B cell (primary cell): ENCODE measurements at regions not wholly inside any gene's neighbourhood (a gene's known extent, or its start where the extent isn't known, plus 50 kb on each side); places are given as distances from the start of the nearest gene placed in this dataset.

Source experiments
- ATAC-seq: fragments of 200-7000 bp; cut with Tn5 transposase; one replicate; pipeline ENCODE4 v1.10.0; 2021; ENCODE audit warnings: low read depth, mild to moderate bottlenecking, moderate number of reproducible peaks, moderate library complexity
- CTCF ChIA-PET: fragments of 350-600 bp; sonication (Branson Sonifier 250); formaldehyde crosslinking; loops from one replicate; lab custom pipeline; 2021; ENCODE audit warnings: antibody characterized with exemption, inconsistent platforms; lab: Charles Lee
- POLR2A ChIA-PET: fragments of 350-600 bp; sonication (Branson Sonifier 250); formaldehyde crosslinking; loops from one replicate; lab custom pipeline; 2021; ENCODE audit warnings: antibody characterized with exemption; lab: Charles Lee
- DNase-seq: peaks from one replicate; pipeline ENCODE4 v3.0.0; 2013
- H2AFZ ChIP-seq: 2 replicates; pipeline ENCODE4 v1.6.1; 2012; ENCODE audit warnings: mild to moderate bottlenecking, low read depth, low read length; ENCODE audit not compliant: insufficient read depth, poor library complexity, severe bottlenecking
- H3K27ac ChIP-seq, 2 donors: 1 replicate in 1 of 2; 2 replicates in 1 of 2; pipeline ENCODE4 v1.5.1; 2012 to 2013; ENCODE audit warnings: low read length in 2 of 2, mild to moderate bottlenecking in 2 of 2, moderate library complexity in 1 of 2
- H3K27me3 ChIP-seq, 4 experiments: fragments of 200-600 bp in 1 of 4; sonication (generic) in 1 of 4; replicated peaks in 1 of 4; 1 replicate in 2 of 4; 2 replicates in 2 of 4; pipeline versions ENCODE4 v1.6.1 to v1.7.0; 2013 to 2016; ENCODE audit warnings: low read length in 3 of 4, mild to moderate bottlenecking in 2 of 4, mixed read lengths in 1 of 4, moderate library complexity in 1 of 4; ENCODE audit not compliant: insufficient read depth in 4 of 4, control insufficient read depth in 3 of 4; ENCODE audit errors: control extremely low read depth in 1 of 4
- H3K36me3 ChIP-seq, 2 experiments: replicated peaks in 1 of 2; 1 replicate in 1 of 2; 2 replicates in 1 of 2; pipeline versions ENCODE4 v1.6.1 to v1.7.1; 2013; ENCODE audit warnings: low read length in 1 of 2; ENCODE audit not compliant: insufficient read depth in 2 of 2, control insufficient read depth in 1 of 2; ENCODE audit errors: control extremely low read depth in 1 of 2, extremely low read depth in 1 of 2
- H3K4me1 ChIP-seq, 2 donors: fragments of 200-600 bp in 1 of 2; sonication (generic) in 1 of 2; 1 replicate in 1 of 2; 2 replicates in 1 of 2; pipeline versions ENCODE4 v1.5.1 to v1.6.1; 2013 to 2017; ENCODE audit warnings: low read length in 2 of 2; ENCODE audit not compliant: control insufficient read depth in 2 of 2, insufficient read depth in 2 of 2
- H3K4me2 ChIP-seq: replicated peaks from 2 replicates; pipeline ENCODE3; 2012; ENCODE audit warnings: mild to moderate bottlenecking, low read depth, low read length; ENCODE audit not compliant: poor library complexity, severe bottlenecking
- H3K4me3 ChIP-seq, 5 experiments: fragments of 200-600 bp in 1 of 5; sonication (generic) in 1 of 5; 1 replicate in 3 of 5; 2 replicates in 2 of 5; pipeline versions ENCODE4 v1.5.1 to v1.7.0; 2011 to 2016; ENCODE audit warnings: low read length in 4 of 5, mild to moderate bottlenecking in 4 of 5, low read depth in 2 of 5, control low read depth in 1 of 5, moderate library complexity in 1 of 5; ENCODE audit not compliant: insufficient read depth in 1 of 5; ENCODE audit errors: control extremely low read depth in 1 of 5, extremely low read depth in 1 of 5
- H3K79me2 ChIP-seq: fragments of 200-600 bp; sonication (generic); one replicate; pipeline ENCODE4 v1.6.0; 2016; ENCODE audit warnings: low read length; ENCODE audit not compliant: control insufficient read depth, insufficient read depth
- H3K9ac ChIP-seq: fragments of 200-600 bp; sonication (generic); 2 replicates; pipeline ENCODE4 v1.6.1; 2017; ENCODE audit warnings: mild to moderate bottlenecking, low read length, moderate library complexity
- H3K9me3 ChIP-seq, 3 donors: one replicate each; pipeline versions ENCODE4 v1.6.1 to v1.7.1; 2013; ENCODE audit warnings: low read length in 2 of 3; ENCODE audit not compliant: control insufficient read depth in 2 of 3, insufficient read depth in 1 of 3; ENCODE audit errors: control extremely low read depth in 1 of 3
- H4K20me1 ChIP-seq: 2 replicates; pipeline ENCODE4 v1.6.0; 2012; ENCODE audit warnings: mild to moderate bottlenecking, low read length; ENCODE audit not compliant: insufficient read depth, control insufficient read depth, poor library complexity, severe bottlenecking
- H3K27ac Mint-ChIP-seq: one replicate; pipeline ENCODE4 v1.8.0; 2021; ENCODE audit warnings: mixed read lengths
- H3K27me3 Mint-ChIP-seq: one replicate; pipeline ENCODE4 v1.8.0; 2021; ENCODE audit warnings: mixed read lengths
- H3K4me1 Mint-ChIP-seq: one replicate; pipeline ENCODE4 v1.8.0; 2021; ENCODE audit warnings: mixed read lengths
- H3K4me3 Mint-ChIP-seq: one replicate; pipeline ENCODE4 v1.8.0; 2021; ENCODE audit warnings: mixed read lengths
- H3K9me3 Mint-ChIP-seq: one replicate; pipeline ENCODE4 v1.8.0; 2022; ENCODE audit warnings: mixed read lengths; ENCODE audit not compliant: insufficient read depth
- EZH2 ChIP-seq: IDR thresholded peaks from 2 replicates; pipeline ENCODE4 v1.6.1; 2012; ENCODE audit warnings: borderline replicate concordance, low read depth, mild to moderate bottlenecking, moderate library complexity, low read length; ENCODE audit not compliant: insufficient read depth, poor library complexity, severe bottlenecking
- WGBS: methylation state at CpG from one replicate; pipeline ENCODE4 v1.1.5; 2013; ENCODE audit warnings: missing lambda C conversion rate; ENCODE audit not compliant: insufficient coverage; 5-methylcytosine and 5-hydroxymethylcytosine counted together
- intact Hi-C: fragments of 100-400 bp; cut with micrococcal nuclease; formaldehyde crosslinking; loops from one replicate; pipeline ENCODE4 v1.10.0; 2022
- TF ChIP-seq, protein P1 (sequence below): fragments of 200-600 bp; IDR thresholded peaks from one replicate; pipeline ENCODE4 v1.8.0; 2022; ENCODE audit warnings: antibody characterized with exemption, mild to moderate bottlenecking

DNA sequence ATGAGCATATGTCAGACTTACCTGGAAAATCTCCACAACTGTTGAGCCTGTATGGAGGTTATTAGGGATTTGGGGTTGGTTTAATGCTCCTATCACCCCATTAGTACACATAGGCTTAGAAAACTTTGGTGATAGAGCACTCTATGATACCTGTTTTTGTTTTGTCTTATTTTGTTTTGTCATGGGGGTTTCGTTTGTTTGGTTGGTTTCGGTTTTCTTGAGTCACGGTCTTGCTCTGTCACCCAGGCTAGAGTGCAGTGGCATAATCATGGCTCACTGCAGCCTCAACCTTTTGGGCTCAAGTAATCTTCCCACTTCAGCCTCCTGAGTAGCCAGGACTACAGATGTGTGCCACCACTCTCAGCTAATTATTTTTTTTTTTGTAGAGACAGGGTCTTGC lies 70.0 kb downstream of the MZT1 start:
- Histone ChIP-seq H3K4me3 (no peak overlapping the region), H3K9ac (no peak overlapping the region), H3K79me2 (no peaks in the 10 kb centered on the region), H2AFZ (no peak overlapping the region), H3K4me2 (no peak overlapping the region), H3K9me3 (no peaks in the 10 kb centered on the region), H3K36me3 (no peaks in the 10 kb centered on the region), H4K20me1 (no peaks in the 10 kb centered on the region), H3K27me3 (no peaks in the 10 kb centered on the region), H3K4me1 (no peaks in the 10 kb centered on the region), H3K27ac (no peak overlapping the region)
- CTCF ChIA-PET = no interaction called here
- DNase-seq (no peak), ATAC-seq (no peak)
- intact Hi-C loops = no loop called here
- Mint-ChIP-seq H3K27ac (no peak overlapping the region), H3K27me3 (peaks cover 17% of the 10 kb centered on the region), H3K9me3 (no peaks in the 10 kb centered on the region), H3K4me3 (no peak overlapping the region), H3K4me1 (no peaks in the 10 kb centered on the region)
- WGBS = 95% methylated on average over 3 of the region's 3 CpGs
- POLR2A ChIA-PET = no interaction called here
- TF ChIP-seq EZH2 = no peak
- TF ChIP-seq, protein P1, sequence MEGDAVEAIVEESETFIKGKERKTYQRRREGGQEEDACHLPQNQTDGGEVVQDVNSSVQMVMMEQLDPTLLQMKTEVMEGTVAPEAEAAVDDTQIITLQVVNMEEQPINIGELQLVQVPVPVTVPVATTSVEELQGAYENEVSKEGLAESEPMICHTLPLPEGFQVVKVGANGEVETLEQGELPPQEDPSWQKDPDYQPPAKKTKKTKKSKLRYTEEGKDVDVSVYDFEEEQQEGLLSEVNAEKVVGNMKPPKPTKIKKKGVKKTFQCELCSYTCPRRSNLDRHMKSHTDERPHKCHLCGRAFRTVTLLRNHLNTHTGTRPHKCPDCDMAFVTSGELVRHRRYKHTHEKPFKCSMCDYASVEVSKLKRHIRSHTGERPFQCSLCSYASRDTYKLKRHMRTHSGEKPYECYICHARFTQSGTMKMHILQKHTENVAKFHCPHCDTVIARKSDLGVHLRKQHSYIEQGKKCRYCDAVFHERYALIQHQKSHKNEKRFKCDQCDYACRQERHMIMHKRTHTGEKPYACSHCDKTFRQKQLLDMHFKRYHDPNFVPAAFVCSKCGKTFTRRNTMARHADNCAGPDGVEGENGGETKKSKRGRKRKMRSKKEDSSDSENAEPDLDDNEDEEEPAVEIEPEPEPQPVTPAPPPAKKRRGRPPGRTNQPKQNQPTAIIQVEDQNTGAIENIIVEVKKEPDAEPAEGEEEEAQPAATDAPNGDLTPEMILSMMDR = no peak

DNA sequence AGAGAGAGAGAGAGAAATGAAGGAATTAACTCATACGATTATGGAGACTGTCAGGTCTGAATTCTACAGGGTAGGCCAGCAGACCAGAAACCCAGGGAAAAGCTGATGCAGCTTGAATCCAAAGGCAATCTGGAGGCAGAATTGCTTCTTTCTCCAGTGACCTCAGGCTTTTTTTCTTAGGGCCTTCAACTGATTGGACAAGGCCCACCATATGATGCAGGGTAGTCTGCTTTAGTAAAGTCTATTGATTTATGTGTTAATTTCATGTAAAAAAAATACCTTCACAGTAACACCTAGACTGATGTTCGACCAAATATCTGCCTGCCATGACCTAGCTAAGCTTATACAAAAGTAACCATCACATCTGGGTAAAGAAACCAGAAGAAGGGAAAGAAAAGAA lies 71.1 kb downstream of the MZT1 start:
- ChIA-PET CTCF (no interaction called here), POLR2A (no interaction called here)
- Mint-ChIP-seq H3K27me3 (peaks cover 15% of the 10 kb centered on the region), H3K4me3 (no peak overlapping the region), H3K4me1 (no peaks in the 10 kb centered on the region), H3K9me3 (no peaks in the 10 kb centered on the region), H3K27ac (no peak overlapping the region)
- Histone ChIP-seq H2AFZ (no peak overlapping the region), H3K4me1 (no peaks in the 10 kb centered on the region), H3K27ac (no peak overlapping the region), H3K36me3 (no peaks in the 10 kb centered on the region), H3K9me3 (no peaks in the 10 kb centered on the region), H4K20me1 (no peaks in the 10 kb centered on the region), H3K4me2 (no peak overlapping the region), H3K79me2 (no peaks in the 10 kb centered on the region), H3K4me3 (no peak overlapping the region), H3K9ac (no peak overlapping the region), H3K27me3 (no peaks in the 10 kb centered on the region)
- TF ChIP-seq EZH2 = no peak
- TF ChIP-seq, protein P1 = no peak
- ATAC-seq (no peak), DNase-seq (no peak)
- intact Hi-C loops = no loop called here
- 93% methylated on average over 1 of the region's 2 CpGs for WGBS
